ENCODE measurements at regions not wholly inside any gene's neighbourhood (a gene's known extent, or its start where the extent isn't known, plus 50 kb on each side); places are given as distances from the start of the nearest gene placed in this dataset.
"Not testable (repeated sequence)": the region's sequence is repeated elsewhere in the genome, so short reads cannot be mapped to it uniquely, and the experiment has no call there.

GRCh38 chr3:66639809-66640356 lies 139.1 kb upstream of the LRIG1 start:
- TF ChIP-seq POLR2A (IDR thresholded peaks at IDR 0.05) (no peak), CTCF (IDR thresholded peaks at IDR 0.05) (no peak)
- no peak for DNase-seq
- no peak overlapping the region for H3K4me3 ChIP-seq
- whole genome bisulfite sequencing, 2 donors, result 91 to 93% methylated on average over 3 of the region's 3 CpGs
- no peak overlapping the region for H3K27ac ChIP-seq
- no peaks in the 10 kb centered on the region for H3K9me3 ChIP-seq
- no peaks in the 10 kb centered on the region for H3K36me3 ChIP-seq
- H3K27me3 ChIP-seq, result no peaks in the 10 kb centered on the region
- intact Hi-C loops (cut with DNase I), result no loop called here
- H3K4me1 ChIP-seq, result peaks cover 0 to 13% (median 0%) of the 10 kb centered on the region in 3 donors

GRCh38 chr3:66642019-66642418 lies 141.2 kb upstream of the LRIG1 start:
- DNase-seq, result no peak
- intact Hi-C loops (cut with DNase I), result no loop called here
- TF ChIP-seq POLR2A (IDR thresholded peaks at IDR 0.05) (no peak), CTCF (IDR thresholded peaks at IDR 0.05) (no peak)
- WGBS, 2 donors, result 43% methylated on average over 4 of the region's 4 CpGs
- peaks cover 0 to 13% (median 0%) of the 10 kb centered on the region in 3 donors for H3K4me1 ChIP-seq
- H3K4me3 ChIP-seq, result no peak overlapping the region
- H3K27ac ChIP-seq, result no peak overlapping the region
- peaks cover 0 to 4% (median 0%) of the 10 kb centered on the region in 3 donors for H3K9me3 ChIP-seq
- no peaks in the 10 kb centered on the region for H3K36me3 ChIP-seq
- H3K27me3 ChIP-seq, result no peaks in the 10 kb centered on the region

GRCh38 chr3:66642484-66642883 lies 141.7 kb upstream of the LRIG1 start:
- no peak for DNase-seq
- Histone ChIP-seq H3K27me3 (no peaks in the 10 kb centered on the region), H3K27ac (no peak overlapping the region), H3K36me3 (no peaks in the 10 kb centered on the region), H3K4me3 (no peak overlapping the region), H3K4me1 (peaks cover 0 to 13% (median 0%) of the 10 kb centered on the region in 3 donors), H3K9me3 (peaks cover 0 to 4% (median 0%) of the 10 kb centered on the region in 3 donors)
- WGBS, 2 donors, result 56 to 63% methylated on average over 3 of the region's 3 CpGs
- intact Hi-C loops (cut with DNase I), result no loop called here
- TF ChIP-seq POLR2A (IDR thresholded peaks at IDR 0.05) (no peak), CTCF (IDR thresholded peaks at IDR 0.05) (no peak)

- DNase-seq, result no peak
- H3K27me3 ChIP-seq, result no peaks in the 10 kb centered on the region
- no peak overlapping the region for H3K27ac ChIP-seq
- intact Hi-C loops (cut with DNase I), result no loop called here
- H3K36me3 ChIP-seq, result no peaks in the 10 kb centered on the region
- H3K9me3 ChIP-seq, result peaks cover 0 to 4% (median 0%) of the 10 kb centered on the region in 3 donors
- peaks cover 0 to 13% (median 0%) of the 10 kb centered on the region in 3 donors for H3K4me1 ChIP-seq
- H3K4me3 ChIP-seq, result no peak overlapping the region
- TF ChIP-seq CTCF (IDR thresholded peaks at IDR 0.05) (no peak), POLR2A (IDR thresholded peaks at IDR 0.05) (no peak)
Observed at GRCh38 chr3:66644549-66644948, 143.7 kb upstream of the LRIG1 start.

- WGBS, 2 donors, result 67 to 100% methylated on average over 1 of the region's 1 CpG
- TF ChIP-seq POLR2A (IDR thresholded peaks at IDR 0.05) (no peak), CTCF (IDR thresholded peaks at IDR 0.05) (no peak)
- no peak for DNase-seq
- intact Hi-C loops (cut with DNase I), result no loop called here
- H3K27me3 ChIP-seq, result no peaks in the 10 kb centered on the region
- H3K4me1 ChIP-seq, result peaks cover 0 to 5% (median 0%) of the 10 kb centered on the region in 3 donors
- no peak overlapping the region for H3K27ac ChIP-seq
- no peaks in the 10 kb centered on the region for H3K36me3 ChIP-seq
- no peak overlapping the region for H3K4me3 ChIP-seq
- H3K9me3 ChIP-seq, result peaks cover 0 to 4% (median 0%) of the 10 kb centered on the region in 3 donors
Observed at GRCh38 chr3:66648975-66649374, 148.2 kb upstream of the LRIG1 start.

GRCh38 chr3:66651520-66651919 lies 150.7 kb upstream of the LRIG1 start:
- H3K27ac ChIP-seq; H3K4me3 ChIP-seq; intact Hi-C loops (cut with DNase I); DNase-seq; H3K36me3 ChIP-seq; H3K27me3 ChIP-seq; H3K4me1 ChIP-seq; H3K9me3 ChIP-seq: not testable (repeated sequence)
- no CpG with 5 or more reads among the region's 29 CpGs for WGBS, 2 donors

GRCh38 chr3:66652100-66652499 lies 151.3 kb upstream of the LRIG1 start:
- H3K4me3 ChIP-seq; H3K27me3 ChIP-seq; DNase-seq; H3K36me3 ChIP-seq; H3K4me1 ChIP-seq; intact Hi-C loops (cut with DNase I); H3K9me3 ChIP-seq; H3K27ac ChIP-seq: not testable (repeated sequence)
- 83 to 100% methylated on average over 2 to 3 of the region's 4 CpGs for WGBS, 2 donors
